ENCODE measurements at regions not wholly inside any gene's neighbourhood (a gene's known extent, or its start where the extent isn't known, plus 50 kb on each side); places are given as distances from the start of the nearest gene placed in this dataset.

DNA sequence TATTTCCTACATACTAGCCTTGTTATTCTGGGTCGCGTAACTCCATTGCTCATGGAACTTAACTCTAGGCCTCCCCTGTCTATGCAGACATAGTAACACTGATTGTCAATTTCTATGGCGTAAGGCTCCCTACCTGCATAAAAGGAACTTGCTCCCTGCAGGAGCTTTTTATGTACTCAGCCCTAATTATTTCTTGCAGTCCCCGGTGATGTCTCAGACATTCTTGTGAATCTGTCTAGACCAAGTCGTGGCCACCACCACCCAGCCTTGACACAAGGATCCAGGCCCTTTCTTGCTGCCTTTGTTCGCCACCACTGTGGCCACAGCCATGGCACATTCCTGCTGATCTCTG, 189.5 kb upstream of the CTAGE1 start:
- Histone ChIP-seq H3K27me3 (ENCODE audit: control insufficient read depth in 5 of 5, insufficient read depth in 4 of 5, low read length in 5 of 5) (peaks cover 0 to 3% (median 0%) of the 10 kb centered on the region in 5 donors), H3K4me3 (ENCODE audit: low read depth in 1 of 5, low read length in 5 of 5) (no peak overlapping the region), H3K27ac (ENCODE audit: low read depth, low read length) (no peak overlapping the region), H3K36me3 (ENCODE audit: control insufficient read depth in 5 of 5, insufficient read depth in 5 of 5, low read length in 5 of 5) (no peaks in the 10 kb centered on the region), H3K9ac (ENCODE audit: low read length in 5 of 5) (no peak overlapping the region), H3K4me1 (ENCODE audit: control insufficient read depth in 5 of 5, insufficient read depth in 5 of 5, low read length in 5 of 5) (peaks cover 0 to 26% (median 12%) of the 10 kb centered on the region in 5 donors), H3K9me3 (ENCODE audit: control insufficient read depth in 5 of 5, low read length in 5 of 5) (no peaks in the 10 kb centered on the region)

DNA sequence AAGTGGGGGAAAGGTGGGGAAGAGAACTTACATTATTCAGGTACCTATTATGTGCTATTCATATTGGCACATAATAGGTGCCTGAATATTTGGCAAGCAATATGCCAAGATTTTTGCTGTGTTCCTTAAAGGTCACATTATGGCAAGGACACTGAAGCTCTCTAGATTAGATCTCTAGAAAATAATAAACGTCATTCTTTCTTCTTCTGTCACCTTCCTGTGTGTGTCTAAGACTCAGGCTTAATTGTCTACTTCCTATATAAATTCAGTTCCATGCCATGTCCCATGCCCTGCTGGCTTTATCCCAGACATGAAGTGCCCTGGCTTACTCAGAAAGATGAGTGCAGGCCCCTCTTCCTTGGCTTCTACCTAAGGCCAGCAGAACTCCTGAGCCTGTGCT, 191.1 kb upstream of the CTAGE1 start:
- Histone ChIP-seq H3K36me3 (ENCODE audit: control insufficient read depth in 5 of 5, insufficient read depth in 5 of 5, low read length in 5 of 5) (no peaks in the 10 kb centered on the region), H3K4me1 (ENCODE audit: control insufficient read depth in 5 of 5, insufficient read depth in 5 of 5, low read length in 5 of 5) (peaks cover 0 to 26% (median 12%) of the 10 kb centered on the region in 5 donors), H3K27ac (ENCODE audit: low read depth, low read length) (no peak overlapping the region), H3K9me3 (ENCODE audit: control insufficient read depth in 5 of 5, low read length in 5 of 5) (no peaks in the 10 kb centered on the region), H3K27me3 (ENCODE audit: control insufficient read depth in 5 of 5, insufficient read depth in 4 of 5, low read length in 5 of 5) (peaks cover 0 to 6% (median 0%) of the 10 kb centered on the region in 5 donors), H3K9ac (ENCODE audit: low read length in 5 of 5) (no peak overlapping the region), H3K4me3 (ENCODE audit: low read depth in 1 of 5, low read length in 5 of 5) (no peak overlapping the region)

DNA sequence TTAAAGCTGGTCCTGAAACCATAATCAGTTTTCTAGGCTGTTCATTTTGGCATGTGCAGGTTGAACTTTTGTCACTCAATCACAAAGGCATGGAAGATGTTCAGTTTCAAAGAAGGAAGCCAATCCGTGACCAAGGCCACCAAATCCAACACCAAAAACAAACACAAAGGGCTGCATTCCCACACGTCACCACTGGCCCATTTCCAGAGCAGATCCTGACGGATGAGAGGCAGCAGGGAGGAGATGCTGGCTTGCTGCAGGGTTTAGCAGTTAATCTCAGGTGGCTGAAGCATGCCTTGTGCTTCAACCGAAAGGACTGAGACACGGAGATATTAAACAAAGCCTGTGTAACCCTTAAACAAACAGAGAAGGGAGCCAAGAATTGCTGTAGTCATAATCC, 191.9 kb upstream of the CTAGE1 start:
- Histone ChIP-seq H3K27ac (ENCODE audit: low read depth, low read length) (no peak overlapping the region), H3K9ac (ENCODE audit: low read length in 5 of 5) (no peak overlapping the region), H3K27me3 (ENCODE audit: control insufficient read depth in 5 of 5, insufficient read depth in 4 of 5, low read length in 5 of 5) (peaks cover 0 to 6% (median 0%) of the 10 kb centered on the region in 5 donors), H3K4me3 (ENCODE audit: low read depth in 1 of 5, low read length in 5 of 5) (peak overlapping the region in 1 of 5 donors; percentile 19), H3K36me3 (ENCODE audit: control insufficient read depth in 5 of 5, insufficient read depth in 5 of 5, low read length in 5 of 5) (no peaks in the 10 kb centered on the region), H3K9me3 (ENCODE audit: control insufficient read depth in 5 of 5, low read length in 5 of 5) (no peaks in the 10 kb centered on the region), H3K4me1 (ENCODE audit: control insufficient read depth in 5 of 5, insufficient read depth in 5 of 5, low read length in 5 of 5) (peaks cover 0 to 22% (median 7%) of the 10 kb centered on the region in 5 donors)

DNA sequence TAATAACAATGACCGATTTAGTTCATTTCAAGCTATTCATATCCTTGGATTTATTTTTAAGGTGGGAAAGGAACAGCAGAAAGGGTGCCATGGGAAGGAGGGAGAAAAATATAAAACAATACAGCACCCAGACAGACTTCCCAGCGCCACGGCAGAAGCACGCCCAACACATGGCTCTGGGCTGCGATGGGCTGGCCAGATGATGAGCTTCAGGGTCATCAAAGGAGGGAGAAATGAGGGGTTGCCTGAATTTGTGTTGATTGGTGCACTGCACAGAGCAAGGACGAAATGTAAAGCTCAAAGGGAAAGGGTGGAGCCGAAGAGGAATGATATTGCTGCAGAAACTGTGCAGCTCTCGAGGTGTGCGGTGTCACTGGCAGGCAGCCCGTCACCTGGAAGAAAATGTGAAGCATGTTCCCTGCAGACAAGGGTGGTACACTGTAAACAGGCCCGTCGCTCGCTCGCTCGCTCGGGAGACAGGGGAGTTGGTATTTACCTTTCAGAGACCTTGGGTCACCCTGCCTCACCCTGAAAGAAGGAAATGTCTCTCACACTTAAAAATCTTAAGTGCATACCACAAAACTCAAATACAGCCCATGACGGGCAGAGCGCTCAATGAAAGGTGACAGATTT, 195.5 kb upstream of the CTAGE1 start:
- no peak overlapping the region for H3K9ac ChIP-seq (ENCODE audit: low read length in 5 of 5)
- H3K36me3 ChIP-seq (ENCODE audit: control insufficient read depth in 5 of 5, insufficient read depth in 5 of 5, low read length in 5 of 5), result no peaks in the 10 kb centered on the region
- no peaks in the 10 kb centered on the region for H3K9me3 ChIP-seq (ENCODE audit: control insufficient read depth in 5 of 5, low read length in 5 of 5)
- H3K4me1 ChIP-seq (ENCODE audit: control insufficient read depth in 5 of 5, insufficient read depth in 5 of 5, low read length in 5 of 5), result peaks cover 0 to 16% (median 4%) of the 10 kb centered on the region in 5 donors
- H3K27ac ChIP-seq (ENCODE audit: low read depth, low read length), result no peak overlapping the region
- peaks cover 0 to 3% (median 0%) of the 10 kb centered on the region in 5 donors for H3K27me3 ChIP-seq (ENCODE audit: control insufficient read depth in 5 of 5, insufficient read depth in 4 of 5, low read length in 5 of 5)
- H3K4me3 ChIP-seq (ENCODE audit: low read depth in 1 of 5, low read length in 5 of 5), result no peak overlapping the region

DNA sequence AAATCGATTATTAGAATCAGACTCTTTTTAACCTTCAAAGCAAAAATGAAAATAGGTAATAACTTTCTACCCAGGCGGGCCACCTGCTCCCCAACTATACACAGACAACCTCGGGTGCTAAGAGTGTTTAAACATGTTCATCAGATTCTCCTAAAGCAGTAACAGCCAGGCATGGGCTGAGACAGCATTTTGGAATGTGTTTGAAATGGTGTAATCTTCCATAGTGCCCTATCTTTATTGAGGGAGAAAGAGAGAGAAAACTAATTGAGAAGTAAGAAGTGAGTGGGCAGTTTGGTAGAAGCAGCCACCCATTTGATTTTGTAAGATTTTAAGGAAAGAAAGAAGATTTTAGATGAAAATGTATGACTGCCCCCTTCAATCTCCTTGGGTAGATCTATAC, 196.1 kb upstream of the CTAGE1 start:
- Histone ChIP-seq H3K4me1 (ENCODE audit: control insufficient read depth in 5 of 5, insufficient read depth in 5 of 5, low read length in 5 of 5) (peaks cover 0 to 10% (median 4%) of the 10 kb centered on the region in 5 donors), H3K9me3 (ENCODE audit: control insufficient read depth in 5 of 5, low read length in 5 of 5) (no peaks in the 10 kb centered on the region), H3K27me3 (ENCODE audit: control insufficient read depth in 5 of 5, insufficient read depth in 4 of 5, low read length in 5 of 5) (peaks cover 0 to 3% (median 0%) of the 10 kb centered on the region in 5 donors), H3K36me3 (ENCODE audit: control insufficient read depth in 5 of 5, insufficient read depth in 5 of 5, low read length in 5 of 5) (no peaks in the 10 kb centered on the region), H3K9ac (ENCODE audit: low read length in 5 of 5) (no peak overlapping the region), H3K4me3 (ENCODE audit: low read depth in 1 of 5, low read length in 5 of 5) (no peak overlapping the region), H3K27ac (ENCODE audit: low read depth, low read length) (no peak overlapping the region)

DNA sequence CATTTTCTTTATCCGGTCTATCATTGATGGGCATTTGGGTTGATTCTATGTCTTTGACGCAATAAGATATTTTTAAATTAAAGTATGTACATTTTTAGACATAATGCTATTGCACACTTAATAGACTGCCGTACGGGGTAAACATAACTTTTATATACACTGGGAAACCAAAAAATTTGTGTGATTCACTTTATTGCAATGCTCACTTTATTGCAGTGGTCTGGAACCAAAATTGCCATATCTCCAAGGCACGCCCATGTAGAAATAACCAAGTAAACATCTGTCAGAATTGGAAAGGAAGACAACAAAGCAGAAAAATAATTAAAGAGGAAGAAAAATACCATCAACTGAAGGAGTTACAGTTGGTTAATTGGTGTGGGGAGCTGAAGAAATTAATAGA, 205.8 kb upstream of the CTAGE1 start:
- H3K4me1 ChIP-seq (ENCODE audit: control insufficient read depth in 5 of 5, insufficient read depth in 5 of 5, low read length in 5 of 5), result peaks cover 0 to 13% (median 3%) of the 10 kb centered on the region in 5 donors
- no peak overlapping the region for H3K27ac ChIP-seq (ENCODE audit: low read depth, low read length)
- H3K9me3 ChIP-seq (ENCODE audit: control insufficient read depth in 5 of 5, low read length in 5 of 5), result no peaks in the 10 kb centered on the region
- H3K4me3 ChIP-seq (ENCODE audit: low read depth in 1 of 5, low read length in 5 of 5), result no peak overlapping the region
- H3K36me3 ChIP-seq (ENCODE audit: control insufficient read depth in 5 of 5, insufficient read depth in 5 of 5, low read length in 5 of 5), result no peaks in the 10 kb centered on the region
- H3K27me3 ChIP-seq (ENCODE audit: control insufficient read depth in 5 of 5, insufficient read depth in 4 of 5, low read length in 5 of 5), result no peaks in the 10 kb centered on the region
- no peak overlapping the region for H3K9ac ChIP-seq (ENCODE audit: low read length in 5 of 5)

DNA sequence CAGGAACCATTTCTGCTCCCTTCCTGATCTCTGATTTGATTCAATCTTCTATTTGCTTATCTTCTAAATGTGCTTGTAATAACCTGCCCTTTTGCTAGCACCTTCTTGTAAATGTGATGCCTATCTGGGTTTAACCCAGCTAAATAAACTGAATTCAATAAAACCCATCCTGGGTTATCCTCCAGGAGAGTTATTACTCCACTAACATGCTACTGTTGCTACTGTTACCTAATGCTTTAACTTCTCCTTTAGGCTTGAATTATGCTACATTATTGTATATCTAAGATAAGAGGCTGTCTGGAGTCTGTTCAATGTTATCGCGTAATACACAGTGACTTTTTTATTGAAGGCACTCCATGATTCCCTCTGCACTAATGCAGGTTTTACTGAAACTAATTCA, 206.5 kb upstream of the CTAGE1 start:
- Histone ChIP-seq H3K9ac (ENCODE audit: low read length in 5 of 5) (no peak overlapping the region), H3K36me3 (ENCODE audit: control insufficient read depth in 5 of 5, insufficient read depth in 5 of 5, low read length in 5 of 5) (no peaks in the 10 kb centered on the region), H3K27me3 (ENCODE audit: control insufficient read depth in 5 of 5, insufficient read depth in 4 of 5, low read length in 5 of 5) (no peaks in the 10 kb centered on the region), H3K27ac (ENCODE audit: low read depth, low read length) (no peak overlapping the region), H3K4me1 (ENCODE audit: control insufficient read depth in 5 of 5, insufficient read depth in 5 of 5, low read length in 5 of 5) (peaks cover 0 to 13% (median 3%) of the 10 kb centered on the region in 5 donors), H3K9me3 (ENCODE audit: control insufficient read depth in 5 of 5, low read length in 5 of 5) (no peaks in the 10 kb centered on the region), H3K4me3 (ENCODE audit: low read depth in 1 of 5, low read length in 5 of 5) (no peak overlapping the region)

DNA sequence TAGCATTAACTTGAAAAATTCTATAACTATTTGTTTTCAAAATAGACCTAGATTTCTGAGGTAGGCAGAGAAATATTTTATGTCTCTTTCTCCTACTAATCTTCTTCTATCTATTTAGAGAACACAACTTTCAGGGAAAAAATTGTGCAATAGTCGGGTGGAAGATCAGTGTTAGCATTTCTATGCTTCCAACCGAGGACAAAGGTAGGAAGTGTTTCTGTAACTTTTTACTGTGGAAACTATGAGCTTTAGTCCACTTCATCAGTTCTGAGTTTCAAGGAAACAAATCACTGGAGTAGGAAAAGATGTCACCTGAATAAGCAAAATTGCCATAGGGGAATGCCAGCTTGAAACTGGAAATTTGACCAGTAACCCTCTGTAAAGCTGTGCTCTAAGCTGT, 207.7 kb upstream of the CTAGE1 start:
- Histone ChIP-seq H3K36me3 (ENCODE audit: control insufficient read depth in 5 of 5, insufficient read depth in 5 of 5, low read length in 5 of 5) (no peaks in the 10 kb centered on the region), H3K9ac (ENCODE audit: low read length in 5 of 5) (no peak overlapping the region), H3K27ac (ENCODE audit: low read depth, low read length) (peak overlapping the region; percentile 66), H3K27me3 (ENCODE audit: control insufficient read depth in 5 of 5, insufficient read depth in 4 of 5, low read length in 5 of 5) (no peaks in the 10 kb centered on the region), H3K4me3 (ENCODE audit: low read depth in 1 of 5, low read length in 5 of 5) (no peak overlapping the region), H3K4me1 (ENCODE audit: control insufficient read depth in 5 of 5, insufficient read depth in 5 of 5, low read length in 5 of 5) (peaks cover 0 to 13% (median 3%) of the 10 kb centered on the region in 5 donors), H3K9me3 (ENCODE audit: control insufficient read depth in 5 of 5, low read length in 5 of 5) (peaks cover 0 to under 1% (median 0%) of the 10 kb centered on the region in 5 donors)

DNA sequence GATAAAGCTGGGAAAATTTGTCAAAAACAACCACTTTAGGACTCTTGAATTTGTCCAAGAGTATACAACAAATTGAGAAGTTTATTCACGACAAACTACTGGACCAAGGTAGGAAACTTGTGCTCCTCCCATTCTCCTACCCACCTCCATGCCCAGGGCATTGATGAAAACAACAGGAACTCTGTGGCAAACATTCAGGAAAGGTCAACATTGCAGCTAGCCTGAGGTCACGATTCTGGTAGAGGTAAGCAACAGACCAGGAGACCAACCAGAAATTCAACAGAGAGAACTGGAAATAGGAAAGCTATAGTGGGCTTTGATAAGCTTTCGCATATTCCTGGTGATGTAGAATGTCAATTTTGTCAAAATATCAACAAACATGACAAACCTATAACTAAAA, 209.1 kb upstream of the CTAGE1 start:
- Histone ChIP-seq H3K27me3 (ENCODE audit: control insufficient read depth in 5 of 5, insufficient read depth in 4 of 5, low read length in 5 of 5) (no peaks in the 10 kb centered on the region), H3K9ac (ENCODE audit: low read length in 5 of 5) (no peak overlapping the region)

DNA sequence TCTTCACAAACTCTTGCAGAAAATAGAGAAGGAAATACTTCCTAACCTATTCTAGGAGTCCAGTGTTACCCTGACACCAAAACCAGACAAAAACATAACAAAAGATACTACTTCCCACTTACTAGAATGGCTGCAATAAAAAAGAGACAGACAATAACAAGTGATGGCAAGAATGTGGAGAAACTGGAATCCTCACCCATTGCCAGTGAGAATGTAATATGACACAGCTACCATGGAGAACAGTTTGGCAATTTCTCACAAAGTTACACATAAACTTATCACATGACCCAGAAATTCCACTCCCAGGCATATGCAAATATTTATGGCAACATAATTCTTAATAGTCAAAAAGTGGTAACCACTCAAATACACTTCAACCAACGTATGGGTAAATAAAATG, 209.8 kb upstream of the CTAGE1 start:
- Histone ChIP-seq H3K9me3 (ENCODE audit: control insufficient read depth in 5 of 5, low read length in 5 of 5) (peaks cover 0 to 3% (median 0%) of the 10 kb centered on the region in 5 donors), H3K9ac (ENCODE audit: low read length in 5 of 5) (no peak overlapping the region), H3K4me1 (ENCODE audit: control insufficient read depth in 5 of 5, insufficient read depth in 5 of 5, low read length in 5 of 5) (peaks cover 0 to 13% (median 3%) of the 10 kb centered on the region in 5 donors), H3K27me3 (ENCODE audit: control insufficient read depth in 5 of 5, insufficient read depth in 4 of 5, low read length in 5 of 5) (no peaks in the 10 kb centered on the region), H3K4me3 (ENCODE audit: low read depth in 1 of 5, low read length in 5 of 5) (no peak overlapping the region), H3K27ac (ENCODE audit: low read depth, low read length) (no peak overlapping the region), H3K36me3 (ENCODE audit: control insufficient read depth in 5 of 5, insufficient read depth in 5 of 5, low read length in 5 of 5) (no peaks in the 10 kb centered on the region)

More for the DNA sequence above, 209.1 kb upstream of the CTAGE1 start:
- Histone ChIP-seq H3K36me3 (ENCODE audit: control insufficient read depth in 5 of 5, insufficient read depth in 5 of 5, low read length in 5 of 5) (no peaks in the 10 kb centered on the region), H3K4me1 (ENCODE audit: control insufficient read depth in 5 of 5, insufficient read depth in 5 of 5, low read length in 5 of 5) (peaks cover 0 to 13% (median 3%) of the 10 kb centered on the region in 5 donors), H3K9me3 (ENCODE audit: control insufficient read depth in 5 of 5, low read length in 5 of 5) (peaks cover 0 to 3% (median 0%) of the 10 kb centered on the region in 5 donors), H3K27ac (ENCODE audit: low read depth, low read length) (no peak overlapping the region), H3K4me3 (ENCODE audit: low read depth in 1 of 5, low read length in 5 of 5) (no peak overlapping the region)
